GM21447 (cell line): ENCODE measurements at regions not wholly inside any gene's neighbourhood (a gene's known extent, or its start where the extent isn't known, plus 50 kb on each side); places are given as distances from the start of the nearest gene placed in this dataset.
"Not testable (repeated sequence)": the region's sequence is repeated elsewhere in the genome, so short reads cannot be mapped to it uniquely, and the experiment has no call there.

Experiments used
- ATAC-seq: cut with Tn5 transposase; IDR thresholded peaks from one replicate; pipeline ENCODE4 v1.9.1; 2021; ENCODE audit not compliant: unreplicated experiment

DNA sequence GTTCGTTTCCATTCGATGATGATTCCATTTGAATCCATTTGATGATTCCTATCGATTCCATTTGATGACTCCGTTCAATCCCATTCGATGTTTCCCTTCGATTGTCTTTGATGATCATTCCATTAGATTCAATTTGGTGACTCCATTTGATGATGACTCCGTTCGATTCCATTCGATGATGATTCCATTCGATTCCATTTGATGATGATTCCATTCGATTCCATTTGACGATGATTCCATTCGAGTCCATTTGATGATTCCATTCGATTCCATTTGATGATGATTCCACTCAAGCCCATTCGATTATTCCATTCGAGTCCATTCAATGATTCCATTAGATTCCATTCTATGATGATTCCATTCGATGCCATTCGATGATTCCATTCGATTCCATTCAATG, 2730.6 kb downstream of the RPIA start:
- ATAC-seq, result not testable (repeated sequence)

DNA sequence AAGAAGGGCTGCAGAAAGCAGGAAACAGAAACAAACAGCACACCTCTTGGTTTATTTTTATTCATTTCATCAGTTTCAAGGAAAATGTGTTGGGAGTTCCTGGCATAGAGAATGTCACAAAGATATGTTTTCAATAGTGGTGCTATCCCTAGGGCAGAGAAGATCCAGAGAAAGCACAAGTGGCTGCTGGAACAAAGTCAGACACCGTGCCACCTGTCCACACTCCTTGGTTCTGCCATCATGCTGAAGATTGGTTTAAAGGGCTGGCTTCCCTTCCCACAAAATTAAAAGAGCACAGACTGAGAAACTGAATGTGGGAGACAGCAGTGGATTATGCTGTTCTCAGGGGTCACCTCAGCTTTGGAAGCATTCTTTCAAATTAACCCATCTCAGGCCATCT, 2735.7 kb downstream of the RPIA start:
- not testable (repeated sequence) for ATAC-seq

DNA sequence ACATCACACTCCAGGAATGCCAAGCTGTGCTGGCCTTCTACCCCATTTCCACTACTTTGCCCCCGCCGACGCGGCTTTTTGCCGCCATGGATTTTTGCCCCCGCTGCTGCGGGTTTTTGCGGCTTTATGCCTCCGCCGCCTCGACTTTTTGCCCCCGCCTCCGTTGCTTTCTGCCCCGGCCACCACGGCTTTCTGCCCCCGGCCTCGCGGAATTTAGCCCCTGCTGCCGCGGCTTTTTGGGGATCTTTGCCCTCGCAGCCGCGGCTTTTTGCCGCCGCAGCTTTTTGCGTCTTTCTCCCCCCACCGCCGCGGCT, 2750.4 kb downstream of the RPIA start:
- not testable (repeated sequence) for ATAC-seq

DNA sequence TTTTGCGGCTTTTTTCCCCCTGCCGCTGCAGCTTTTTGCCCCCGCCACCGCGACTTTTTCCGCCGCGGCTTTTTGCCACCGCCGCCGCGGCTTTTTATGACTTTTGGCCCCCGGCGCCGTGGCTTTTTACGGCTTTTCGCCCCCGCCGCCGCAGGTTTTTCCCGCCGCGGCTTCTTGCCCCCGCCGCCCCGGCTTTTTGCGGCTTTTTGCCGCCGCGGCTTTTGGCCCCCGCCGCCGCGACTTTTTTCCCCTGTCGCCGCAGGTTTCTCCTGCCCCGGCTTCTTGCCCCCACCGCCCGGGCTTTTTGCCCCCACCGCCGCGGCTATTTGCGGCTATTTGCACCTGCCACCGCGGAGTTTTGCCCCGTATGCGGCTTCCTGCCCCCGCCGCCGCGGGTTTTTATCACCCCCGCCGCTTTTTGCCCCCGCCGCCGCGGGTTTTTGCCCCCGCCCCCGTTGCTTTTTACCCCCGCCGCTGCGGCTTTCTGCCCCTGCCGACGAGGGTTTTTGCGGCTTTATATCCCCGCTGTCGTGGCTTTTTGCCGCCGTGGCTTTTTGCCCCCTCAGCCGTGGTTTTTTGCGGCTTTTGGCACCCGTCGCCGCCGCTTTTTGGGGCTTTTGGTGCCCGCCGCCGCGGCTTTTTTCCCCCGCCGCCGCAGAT, 2750.9 kb downstream of the RPIA start:
- no peak for ATAC-seq

DNA sequence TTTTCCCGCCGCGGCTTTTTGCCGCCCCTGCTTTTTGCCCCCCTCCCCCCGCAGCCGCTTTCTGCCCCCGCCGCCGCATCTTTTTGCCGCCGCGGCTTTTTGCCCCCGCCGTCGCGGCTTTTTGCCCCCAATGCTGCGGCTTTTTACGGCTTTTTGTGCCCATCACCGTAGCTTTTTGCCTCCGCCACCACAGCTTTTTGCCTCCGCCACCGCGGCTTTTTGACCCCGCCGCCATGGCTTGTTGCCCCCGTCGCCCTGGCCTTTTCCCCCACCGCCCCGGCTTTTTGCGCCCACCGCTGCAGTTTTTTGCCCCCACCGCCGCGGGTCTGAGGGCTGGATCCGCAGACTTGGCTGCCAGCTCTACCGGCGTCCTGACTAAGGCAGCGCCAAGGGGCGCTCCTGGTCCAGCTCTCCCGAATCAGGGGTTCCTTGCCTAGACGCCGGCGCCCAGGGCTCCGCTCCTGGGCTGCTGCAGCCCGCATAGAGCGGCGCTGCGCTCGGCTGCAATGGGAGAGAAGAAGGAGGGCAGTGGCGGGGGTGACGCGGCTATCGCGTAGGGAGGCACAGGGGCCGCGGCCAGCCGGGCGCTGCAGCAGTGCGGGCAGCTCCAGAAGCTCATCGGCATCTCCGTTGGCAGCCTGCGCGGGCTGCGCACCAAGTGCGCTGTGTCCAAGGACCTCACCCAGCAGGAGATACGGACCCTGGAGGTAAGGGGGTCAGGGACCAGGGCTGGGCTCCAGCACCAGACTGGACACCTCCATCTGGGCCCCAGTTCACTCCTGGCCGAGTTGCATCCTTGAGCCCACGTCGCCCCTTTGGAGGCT, 2751.6 kb downstream of the RPIA start:
- ATAC-seq, result not testable (repeated sequence)

- ATAC-seq, result not testable (repeated sequence)
These were observed 2752.2 kb downstream of the RPIA start for GRCh38 chr2:91443730-91444115.

DNA sequence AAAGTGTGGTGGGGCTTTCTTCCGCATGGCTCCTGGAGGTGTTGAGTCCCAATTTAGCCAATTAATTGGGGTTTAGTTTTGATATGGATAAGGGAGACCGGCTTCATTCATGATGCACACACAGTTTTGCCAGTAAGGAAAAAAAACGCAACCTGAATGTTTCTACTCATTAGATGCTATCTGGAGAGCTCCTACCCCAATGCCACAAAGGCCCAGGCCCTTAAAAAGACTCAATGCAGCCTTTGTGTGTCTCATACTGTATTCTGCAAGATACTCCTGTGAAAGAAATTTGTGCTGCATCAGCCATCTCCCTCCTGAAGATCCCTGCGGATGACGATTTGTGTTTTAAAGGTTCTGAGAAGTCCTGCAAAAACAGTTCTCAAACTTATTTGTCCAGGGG, 2754.2 kb downstream of the RPIA start:
- ATAC-seq, result not testable (repeated sequence)

- ATAC-seq, result not testable (repeated sequence)
These were observed 2755.0 kb downstream of the RPIA start for GRCh38 chr2:91446489-91446888.

DNA sequence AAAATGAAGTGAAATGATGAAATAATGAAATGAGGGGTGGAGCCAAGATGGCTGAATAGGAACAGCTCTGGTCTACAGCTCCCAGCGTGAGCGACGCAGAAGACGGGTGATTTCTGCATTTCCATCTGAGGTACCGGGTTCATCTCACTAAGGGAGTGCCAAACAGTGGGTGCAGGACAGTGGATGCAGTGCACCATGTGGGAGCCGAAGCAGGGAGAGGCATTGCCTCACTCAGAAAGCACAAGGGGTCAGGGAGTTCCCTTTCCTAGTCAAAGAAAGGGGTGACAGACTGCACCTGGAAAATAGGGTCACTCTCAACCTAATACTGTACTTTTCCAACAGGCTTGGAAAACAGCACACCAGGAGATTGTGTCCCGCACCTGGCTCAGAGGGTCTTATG, 2755.4 kb downstream of the RPIA start:
- ATAC-seq, result not testable (repeated sequence)

DNA sequence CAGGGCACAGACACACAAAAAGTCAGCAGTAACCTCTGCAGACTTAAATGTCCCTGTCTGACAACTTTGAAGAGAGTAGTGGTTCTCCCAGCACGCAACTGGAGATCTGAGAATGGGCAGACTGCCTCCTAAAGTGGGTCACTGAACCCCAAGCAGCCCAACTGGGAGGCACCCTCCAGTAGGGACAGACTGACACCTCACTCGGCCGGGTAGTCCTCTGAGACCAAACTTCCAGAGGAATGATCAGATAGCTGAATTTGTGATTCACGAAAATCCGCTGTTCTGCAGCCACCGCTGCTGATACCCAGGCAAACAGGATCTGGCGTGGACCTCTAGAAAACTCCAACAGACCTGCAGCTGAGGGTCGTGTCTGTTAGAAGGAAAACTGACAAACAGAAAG, 2756.0 kb downstream of the RPIA start:
- ATAC-seq, result not testable (repeated sequence)

GRCh38 chr2:91462292-91462691, 2770.8 kb downstream of the RPIA start:
- not testable (repeated sequence) for ATAC-seq

- ATAC-seq, result not testable (repeated sequence)
These were observed 2771.5 kb downstream of the RPIA start for GRCh38 chr2:91463007-91463406.

GRCh38 chr2:91466780-91467363, 2775.4 kb downstream of the RPIA start:
- ATAC-seq, result not testable (repeated sequence)

DNA sequence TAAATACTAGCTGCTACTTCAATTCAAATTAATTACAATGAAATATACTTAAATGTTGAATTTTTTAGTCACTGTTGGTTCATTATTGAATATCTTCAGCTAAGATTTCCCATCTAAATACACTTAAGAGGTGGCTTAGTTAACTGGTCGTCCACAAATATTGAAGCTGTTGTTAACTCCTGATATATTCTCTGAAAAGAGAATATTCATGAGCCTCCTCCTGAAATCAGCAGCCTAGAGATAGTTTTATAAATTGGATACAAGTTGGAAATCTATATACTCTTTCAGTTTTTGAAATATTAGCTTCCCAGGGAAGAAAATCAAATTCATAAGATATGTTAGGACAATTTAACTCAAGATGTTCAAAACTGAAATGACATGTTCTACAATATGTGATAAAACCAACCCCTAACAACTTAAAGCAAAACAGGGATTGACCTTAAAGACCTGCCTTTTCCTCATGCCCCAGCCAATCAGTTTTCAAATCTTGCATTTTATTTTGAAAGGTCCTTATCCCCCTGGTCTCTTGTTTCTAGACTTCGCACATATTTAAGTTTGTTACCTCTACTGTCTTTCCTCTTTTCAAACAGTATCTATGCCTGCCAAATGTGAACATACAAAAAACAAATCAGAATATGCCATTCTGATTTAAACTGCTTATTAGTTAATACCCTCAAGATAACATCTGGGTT, 2784.9 kb downstream of the RPIA start:
- not testable (repeated sequence) for ATAC-seq

- ATAC-seq, result not testable (repeated sequence)
These were observed 2785.4 kb downstream of the RPIA start for GRCh38 chr2:91476936-91477246.

DNA sequence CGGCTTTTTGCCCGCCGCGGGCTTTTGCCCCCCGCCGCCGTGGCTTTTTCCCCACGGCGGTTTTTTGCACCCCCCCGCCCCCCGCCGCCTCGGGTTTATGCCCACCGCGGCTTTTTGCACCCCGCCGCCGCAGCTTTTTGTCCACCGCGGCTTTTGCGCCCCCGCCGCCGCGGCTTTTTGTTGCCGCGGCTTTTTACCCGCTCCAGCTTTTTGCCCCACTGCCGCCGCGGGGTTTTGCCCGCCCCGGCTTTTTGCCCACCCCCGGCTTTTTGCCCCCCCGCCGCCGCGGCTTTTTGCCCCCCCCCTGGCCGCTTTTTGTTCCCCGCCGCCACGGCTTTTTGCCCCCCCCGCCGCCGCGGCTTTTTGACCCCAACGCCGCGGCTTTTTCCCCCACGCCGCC, 2785.8 kb downstream of the RPIA start:
- not testable (repeated sequence) for ATAC-seq

GRCh38 chr2:91477731-91478672, 2786.5 kb downstream of the RPIA start:
- no peak for ATAC-seq

GRCh38 chr2:91478851-91479718, 2787.6 kb downstream of the RPIA start:
- ATAC-seq, result not testable (repeated sequence)

DNA sequence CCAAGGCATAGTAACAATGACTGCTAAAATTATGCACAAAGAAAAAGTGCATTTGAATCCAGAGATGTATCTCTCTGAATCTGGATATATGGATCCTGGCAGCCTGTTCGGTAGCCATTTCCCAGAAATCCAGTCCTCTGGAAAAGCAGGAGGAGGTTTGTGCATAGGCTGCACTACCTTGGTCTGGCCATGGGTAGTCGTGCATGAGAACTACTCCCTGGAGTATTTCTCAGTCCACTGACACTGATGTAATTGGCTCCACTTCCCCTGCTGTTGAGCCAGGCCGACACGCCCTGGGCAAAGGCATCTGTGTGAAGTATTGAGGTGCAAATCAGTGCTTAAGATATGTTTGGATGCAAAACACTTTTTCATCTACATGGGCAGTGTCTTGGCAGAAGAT, 2793.8 kb downstream of the RPIA start:
- ATAC-seq, result not testable (repeated sequence)
